SHP77 (cell line): ENCODE measurements at regions not wholly inside any gene's neighbourhood (a gene's known extent, or its start where the extent isn't known, plus 50 kb on each side); places are given as distances from the start of the nearest gene placed in this dataset.

ENCODE experiments used
- DNase-seq, 2 experiments: peaks; one replicate each; lab custom pipeline; 2025; lab: John Stamatoyannopoulos, UW

DNA sequence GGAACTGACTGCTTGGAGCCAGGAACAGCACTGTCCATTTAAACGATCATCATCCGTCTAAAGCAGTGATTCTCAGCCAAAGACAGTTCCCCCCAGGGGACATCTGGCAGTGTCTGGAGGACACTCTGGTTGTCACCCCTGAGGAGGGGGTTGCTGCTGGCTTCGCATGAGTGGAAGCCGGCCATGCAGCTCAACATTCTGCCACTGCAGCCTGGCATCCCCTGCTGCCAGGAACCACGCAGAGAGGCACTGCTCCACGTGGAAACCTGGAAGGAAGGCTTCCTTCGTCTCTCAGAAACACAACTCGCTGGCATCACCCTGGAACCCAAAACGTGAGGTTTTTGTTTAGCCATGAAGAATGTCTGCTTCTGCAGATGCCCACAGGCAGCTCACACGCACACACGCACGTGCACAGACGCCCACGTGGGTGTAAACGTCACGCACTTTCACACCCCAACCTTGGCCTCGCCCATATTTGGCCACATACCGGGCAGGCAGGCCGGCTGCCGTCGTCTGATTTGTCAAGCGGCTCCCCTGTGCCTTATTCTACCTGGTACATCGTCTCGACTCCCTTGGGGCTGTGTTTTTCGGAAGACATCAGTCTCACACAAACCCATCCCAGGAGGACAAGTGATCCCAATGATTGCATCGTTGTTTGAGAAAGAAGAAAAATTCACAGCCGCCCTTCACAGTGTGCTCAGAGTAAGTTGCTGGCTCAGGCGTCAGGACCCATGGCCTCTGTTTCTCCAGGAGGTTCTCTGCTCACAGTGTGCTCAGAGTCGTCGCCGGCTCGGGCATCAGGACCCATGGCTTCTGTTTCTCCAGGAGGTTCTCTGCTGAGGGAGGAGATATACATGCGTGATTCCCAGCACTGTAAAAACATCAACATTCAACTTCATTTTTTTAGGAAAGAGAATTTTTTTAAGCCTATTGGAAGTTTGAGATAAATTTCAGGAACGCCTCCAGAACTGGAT is 127.2 kb upstream of the PPP2R2D start:
- DNase-seq: no peak

DNA sequence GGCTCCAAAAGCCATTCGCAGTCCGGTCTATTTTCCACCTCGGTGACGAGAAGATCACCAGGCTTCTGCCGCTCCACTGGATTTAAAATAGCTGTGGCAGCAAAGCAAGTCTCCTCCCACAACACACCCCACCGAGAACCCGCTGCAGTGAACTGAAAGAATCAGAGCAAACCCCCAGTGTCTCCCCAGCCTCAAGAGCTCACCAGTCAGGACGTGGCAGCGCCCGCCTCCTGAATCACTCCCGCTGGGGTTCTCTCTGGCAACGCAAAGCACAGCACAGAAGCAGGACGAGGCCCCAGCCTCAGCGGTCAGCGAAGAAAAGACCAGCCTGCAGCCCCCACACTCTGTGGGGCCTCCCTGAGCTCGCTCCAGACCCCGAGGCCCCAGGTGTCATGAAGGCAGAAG is 126.1 kb upstream of the PPP2R2D start:
- no peak for DNase-seq

GRCh38 chr10:131775433-131775832 is 125.4 kb upstream of the PPP2R2D start:
- no peak for DNase-seq

DNA sequence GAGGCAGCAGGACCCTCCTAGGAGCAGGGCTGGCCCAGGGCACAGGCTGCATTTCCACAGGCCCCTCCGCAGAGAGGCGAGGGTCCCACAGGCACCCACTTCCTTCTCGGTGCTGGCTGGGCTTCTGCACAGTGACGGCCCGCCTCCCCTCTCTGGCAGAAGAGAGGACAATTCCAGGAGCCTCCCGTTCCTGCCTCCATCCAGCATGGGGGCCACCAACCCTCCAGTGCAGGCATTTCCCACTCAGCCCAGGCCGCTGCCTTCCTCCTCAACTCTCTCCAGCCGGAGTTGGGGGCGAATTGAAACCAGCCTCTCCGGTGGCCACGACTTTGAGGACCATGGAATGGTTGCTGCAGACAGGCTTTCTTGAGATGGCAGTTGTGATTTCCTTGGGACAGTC is 125.0 kb upstream of the PPP2R2D start:
- DNase-seq: no peak

DNA sequence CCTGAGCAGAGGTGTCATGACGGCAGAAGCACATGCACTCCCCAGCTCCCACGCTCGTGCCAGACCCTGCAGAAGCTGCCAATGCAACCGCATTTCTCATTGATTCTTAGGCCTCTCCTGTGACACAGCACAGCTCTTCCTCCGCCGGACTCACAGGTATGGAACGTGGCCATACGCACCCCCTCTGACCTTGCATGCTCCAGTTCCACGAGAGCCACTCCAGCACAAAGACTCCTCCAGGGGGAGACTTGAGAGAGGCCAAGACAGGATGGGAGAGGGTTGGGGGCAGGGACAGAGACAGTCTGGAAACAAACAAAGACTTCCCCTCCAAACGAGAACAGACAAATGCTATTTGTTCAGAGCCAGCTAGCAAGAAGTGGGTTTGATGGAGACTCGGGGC is 124.3 kb upstream of the PPP2R2D start:
- DNase-seq: no peak

GRCh38 chr10:131777162-131777561 is 123.6 kb upstream of the PPP2R2D start:
- no peak for DNase-seq

GRCh38 chr10:131777921-131778320 is 122.9 kb upstream of the PPP2R2D start:
- no peak for DNase-seq

- no peak for DNase-seq
These were observed 122.4 kb upstream of the PPP2R2D start for GRCh38 chr10:131778385-131778784.

DNA sequence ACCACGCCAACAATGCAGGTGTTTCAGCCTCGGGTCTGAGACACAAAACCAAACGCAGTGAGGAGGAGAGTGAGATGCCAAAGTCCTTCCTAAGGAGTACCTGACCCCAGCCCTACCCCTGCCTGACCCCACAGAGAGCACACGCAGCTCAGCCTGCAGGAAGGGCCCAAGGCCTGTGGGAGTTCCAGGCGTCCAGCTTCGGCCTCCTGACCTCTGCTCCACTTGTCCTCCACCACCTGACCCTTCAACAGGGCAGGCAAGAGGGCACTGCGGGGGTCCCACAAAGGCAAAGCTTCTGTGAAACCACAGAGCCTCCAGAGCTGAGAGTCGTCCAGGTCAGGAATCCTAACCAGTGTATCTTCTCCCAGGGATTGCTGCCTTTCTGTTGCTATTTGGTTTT is 122.0 kb upstream of the PPP2R2D start:
- no peak for DNase-seq

GRCh38 chr10:131779661-131780394 is 121.0 kb upstream of the PPP2R2D start:
- no peak for DNase-seq

DNA sequence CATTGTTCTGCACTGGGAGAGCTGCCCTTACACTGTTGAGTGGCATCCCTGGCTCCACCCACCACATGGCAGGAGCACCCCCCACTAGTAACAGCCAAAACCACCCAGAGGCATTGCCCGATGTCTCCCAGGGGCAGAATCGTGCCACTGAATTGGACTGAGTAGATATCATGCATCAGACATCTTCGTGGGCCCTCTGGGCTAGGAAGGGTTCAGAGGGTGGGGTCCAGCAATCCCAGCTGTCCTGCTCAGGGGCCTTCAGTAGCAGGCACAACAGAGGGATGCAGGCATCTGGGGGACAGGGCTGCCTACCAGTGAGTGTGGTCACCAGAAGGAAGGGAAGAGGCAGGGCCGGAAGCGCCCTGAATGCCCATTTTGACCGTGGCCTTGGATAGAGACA is 119.7 kb upstream of the PPP2R2D start:
- DNase-seq: no peak

GRCh38 chr10:131781791-131782190 is 119.0 kb upstream of the PPP2R2D start:
- DNase-seq: no peak

- DNase-seq: no peak
These were observed 116.3 kb upstream of the PPP2R2D start for GRCh38 chr10:131784363-131785120.

- no peak for DNase-seq
These were observed 115.7 kb upstream of the PPP2R2D start for GRCh38 chr10:131785121-131785460.

- DNase-seq: peak; percentile 18 to 33
These were observed 113.8 kb upstream of the PPP2R2D start for GRCh38 chr10:131786756-131787605.

GRCh38 chr10:131787961-131788360 is 112.8 kb upstream of the PPP2R2D start:
- no peak for DNase-seq

DNA sequence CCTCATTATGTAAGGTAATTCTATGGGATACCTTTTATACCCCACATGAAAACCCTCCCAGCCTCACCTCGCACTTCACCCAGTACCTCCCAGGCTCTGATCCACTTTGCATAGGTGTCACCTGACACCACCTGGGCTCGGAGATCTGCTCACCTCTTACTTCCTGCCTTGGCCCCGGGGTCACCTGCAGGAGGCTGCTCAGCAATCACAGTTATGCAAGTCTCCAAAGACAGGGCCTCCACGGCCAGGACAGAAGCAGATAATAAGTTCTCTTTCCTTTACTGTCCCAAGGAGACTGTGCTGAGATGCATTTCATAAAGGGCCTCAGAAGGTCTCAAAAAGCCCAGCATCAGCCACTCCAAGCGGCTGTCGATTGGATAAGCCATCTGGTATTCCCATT is 112.4 kb upstream of the PPP2R2D start:
- DNase-seq: no peak

DNA sequence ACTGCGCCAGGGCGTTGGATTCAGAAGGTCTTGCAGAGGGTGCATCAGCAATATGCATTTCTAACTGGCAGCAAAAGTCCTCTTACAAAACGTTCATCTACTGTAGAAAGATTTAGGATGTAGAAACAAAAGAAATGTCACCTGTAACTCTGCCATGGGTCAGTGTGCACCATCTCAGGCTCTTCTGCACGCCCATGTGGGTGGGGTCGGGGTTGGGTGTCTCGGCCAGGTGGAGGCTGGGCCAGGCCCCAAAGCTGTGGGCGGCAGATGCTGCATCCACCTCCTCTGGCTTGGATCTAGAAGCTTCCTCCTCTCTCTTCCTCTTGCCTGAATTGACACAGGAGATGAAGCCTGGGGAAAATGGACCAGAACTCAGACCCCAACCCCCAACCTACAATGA is 111.3 kb upstream of the PPP2R2D start:
- no peak for DNase-seq

DNA sequence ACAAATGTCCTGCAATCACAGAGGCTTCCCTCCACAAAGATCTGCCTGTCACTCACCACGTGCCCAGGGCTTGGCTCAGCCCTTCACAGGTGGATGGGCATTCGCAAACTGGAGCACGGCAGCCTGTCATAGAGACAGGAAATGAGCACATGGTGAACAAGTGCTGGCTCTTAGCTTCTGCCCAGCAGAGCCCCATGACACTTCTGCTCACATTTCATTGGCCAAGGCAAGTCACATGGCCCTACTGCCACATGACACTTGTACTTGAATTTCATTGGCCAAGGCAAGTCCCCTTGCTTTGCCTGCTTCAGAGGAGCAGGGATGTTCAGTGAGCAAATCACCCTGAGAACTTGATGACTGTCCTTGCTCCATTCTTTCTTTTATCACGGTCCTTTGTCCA is 110.8 kb upstream of the PPP2R2D start:
- DNase-seq: no peak

- no peak for DNase-seq
These were observed 108.7 kb upstream of the PPP2R2D start for GRCh38 chr10:131792011-131792651.

DNA sequence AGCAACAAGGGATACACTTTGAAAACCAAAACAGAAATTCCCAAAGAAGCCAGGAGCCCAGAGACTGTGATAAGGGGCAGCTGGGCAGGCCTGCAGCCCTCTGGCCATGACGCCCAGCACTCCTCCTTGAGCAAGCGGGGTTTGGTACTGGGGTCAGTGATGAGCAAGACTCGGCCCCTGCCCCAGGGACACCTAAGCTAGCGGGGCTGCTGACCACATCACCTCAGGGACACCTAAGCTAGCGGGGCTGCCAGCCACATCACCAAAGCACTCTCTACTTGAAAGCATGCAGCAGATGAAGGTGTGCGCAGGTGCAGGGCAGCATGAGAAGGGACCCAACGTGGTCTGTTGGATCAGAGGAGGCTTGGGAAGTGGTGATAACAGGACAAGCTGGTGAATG is 108.0 kb upstream of the PPP2R2D start:
- DNase-seq: no peak
